Urinary bladder (tissue), 3 donors: ENCODE measurements at regions not wholly inside any gene's neighbourhood (a gene's known extent, or its start where the extent isn't known, plus 50 kb on each side); places are given as distances from the start of the nearest gene placed in this dataset.

Source experiments
- DNase-seq: peaks from one replicate; pipeline ENCODE4 v3.0.0-alpha.2; 2015; ENCODE audit errors: extremely low spot score
- H3K27ac ChIP-seq: one replicate; pipeline ENCODE4 v1.5.1; 2013; ENCODE audit warnings: low read depth, mild to moderate bottlenecking, moderate library complexity
- H3K36me3 ChIP-seq: one replicate; pipeline ENCODE4 v1.6.1; 2013; ENCODE audit warnings: mild to moderate bottlenecking, moderate library complexity; ENCODE audit not compliant: insufficient read depth
- H3K4me1 ChIP-seq: one replicate; pipeline ENCODE4 v1.6.1; 2013; ENCODE audit warnings: mild to moderate bottlenecking, moderate library complexity; ENCODE audit not compliant: insufficient read depth
- H3K4me3 ChIP-seq: one replicate; pipeline ENCODE4 v1.5.1; 2013; ENCODE audit warnings: low read depth, low read length
- WGBS: extraction: QIAGEN DNeasy Blood & Tissue Kit; methylation state at CpG from one replicate; pipeline ENCODE4 v1.1.7; 2013; 5-methylcytosine and 5-hydroxymethylcytosine counted together
- donor health status: healthy with polysubstance abuse.
- donor health status: healthy.

DNA sequence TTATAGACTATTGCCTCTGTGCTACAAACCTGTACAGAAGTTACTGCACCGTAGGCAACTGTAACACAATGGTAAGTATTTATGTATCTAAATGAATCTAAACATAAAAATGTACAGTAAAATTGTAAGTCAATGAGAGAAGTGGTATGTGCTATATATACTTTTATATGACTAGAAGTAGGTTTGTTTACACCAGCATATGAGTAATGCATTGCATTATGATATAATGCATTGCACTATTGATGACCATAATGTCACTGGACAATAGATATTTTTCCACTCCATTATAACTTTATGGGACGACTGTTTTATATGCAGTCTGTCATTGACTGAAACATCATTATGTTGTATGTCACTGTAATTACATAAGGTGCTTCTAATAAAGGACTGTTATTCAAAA is 340.3 kb upstream of the SNX7 start:
- DNase-seq: no peak
- Histone ChIP-seq H3K36me3 (no peaks in the 10 kb centered on the region), H3K27ac (no peak overlapping the region), H3K4me1 (no peaks in the 10 kb centered on the region), H3K4me3 (no peak overlapping the region)
- 93% methylated on average over 2 of the region's 2 CpGs for WGBS

DNA sequence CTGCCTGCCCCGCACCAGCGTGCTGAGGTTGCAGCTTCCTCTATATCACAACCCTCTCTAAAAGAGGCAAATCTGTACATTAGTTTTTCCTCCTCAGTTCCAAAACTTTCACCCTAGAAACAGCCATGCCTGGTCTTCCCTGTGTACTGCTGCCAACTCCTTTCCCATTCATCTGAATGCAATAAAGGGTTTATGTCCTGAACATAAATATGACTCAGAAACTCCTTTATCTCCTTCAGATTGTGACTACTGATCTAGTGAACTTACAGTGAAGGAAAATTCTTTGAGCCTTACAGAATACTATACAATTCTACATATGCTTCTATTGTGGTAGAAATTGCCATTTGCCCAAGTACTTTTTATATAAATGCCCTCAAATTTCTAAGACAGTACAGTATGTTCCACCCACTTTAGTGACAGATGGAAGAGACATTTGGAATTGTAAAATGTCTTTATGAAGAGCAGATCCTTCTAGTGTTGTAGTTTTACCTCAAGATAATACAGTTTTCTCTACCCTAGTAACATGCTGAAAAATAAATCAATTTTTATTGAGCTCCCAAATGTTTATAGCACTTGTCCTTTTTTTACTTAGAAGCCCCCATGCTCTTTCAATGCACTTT is 345.1 kb upstream of the SNX7 start:
- WGBS: 73% methylated on average over 2 of the region's 2 CpGs

DNA sequence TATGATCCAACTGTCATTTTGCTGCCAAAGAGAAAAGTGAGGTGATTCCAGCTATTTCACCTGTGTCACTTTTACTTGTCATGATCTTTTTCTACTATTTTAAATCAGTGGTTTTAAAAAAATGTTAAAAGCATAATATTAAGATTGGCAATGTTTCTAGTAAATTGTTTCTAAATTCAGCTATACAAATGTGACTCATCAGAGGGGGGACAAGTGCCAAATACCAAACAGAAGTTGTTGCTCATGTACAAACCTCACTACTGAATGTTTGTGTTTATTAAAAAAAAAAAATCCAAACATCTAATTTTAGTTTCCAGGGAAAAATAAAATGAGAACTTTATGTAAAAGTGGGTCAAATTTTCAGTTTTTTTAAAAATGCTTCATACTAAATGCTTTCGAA is 346.2 kb upstream of the SNX7 start:
- no peak for DNase-seq
- Histone ChIP-seq H3K36me3 (no peaks in the 10 kb centered on the region), H3K4me1 (no peaks in the 10 kb centered on the region), H3K27ac (no peak overlapping the region), H3K4me3 (no peak overlapping the region)
- 62% methylated on average over 1 of the region's 1 CpG for whole genome bisulfite sequencing

More for the DNA sequence above, 345.1 kb upstream of the SNX7 start:
- DNase-seq: no peak
- H3K36me3 ChIP-seq: no peaks in the 10 kb centered on the region
- no peak overlapping the region for H3K4me3 ChIP-seq
- no peak overlapping the region for H3K27ac ChIP-seq
- no peaks in the 10 kb centered on the region for H3K4me1 ChIP-seq

DNA sequence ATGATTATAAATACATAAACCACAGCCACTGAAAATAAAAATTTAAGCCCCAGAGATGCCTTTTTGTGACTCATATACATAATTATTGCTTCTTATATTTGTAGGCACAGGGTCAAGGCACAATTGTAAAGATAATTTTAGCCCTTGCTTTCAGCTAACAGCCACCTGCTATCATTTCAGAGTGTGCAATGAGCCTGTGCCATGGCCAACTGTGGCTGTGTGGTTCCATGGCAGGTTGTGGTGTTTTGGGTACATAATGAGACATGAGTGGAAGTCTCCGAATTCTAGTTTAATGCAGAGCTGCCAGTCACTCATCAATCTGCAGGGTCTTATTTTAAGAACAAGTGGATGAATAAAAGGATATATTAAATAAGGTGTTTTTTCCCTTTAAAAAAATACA is 346.9 kb upstream of the SNX7 start:
- Histone ChIP-seq H3K27ac (no peak overlapping the region), H3K4me3 (no peak overlapping the region), H3K4me1 (no peaks in the 10 kb centered on the region), H3K36me3 (no peaks in the 10 kb centered on the region)
- 93% methylated on average over 1 of the region's 1 CpG for WGBS
- DNase-seq: no peak

DNA sequence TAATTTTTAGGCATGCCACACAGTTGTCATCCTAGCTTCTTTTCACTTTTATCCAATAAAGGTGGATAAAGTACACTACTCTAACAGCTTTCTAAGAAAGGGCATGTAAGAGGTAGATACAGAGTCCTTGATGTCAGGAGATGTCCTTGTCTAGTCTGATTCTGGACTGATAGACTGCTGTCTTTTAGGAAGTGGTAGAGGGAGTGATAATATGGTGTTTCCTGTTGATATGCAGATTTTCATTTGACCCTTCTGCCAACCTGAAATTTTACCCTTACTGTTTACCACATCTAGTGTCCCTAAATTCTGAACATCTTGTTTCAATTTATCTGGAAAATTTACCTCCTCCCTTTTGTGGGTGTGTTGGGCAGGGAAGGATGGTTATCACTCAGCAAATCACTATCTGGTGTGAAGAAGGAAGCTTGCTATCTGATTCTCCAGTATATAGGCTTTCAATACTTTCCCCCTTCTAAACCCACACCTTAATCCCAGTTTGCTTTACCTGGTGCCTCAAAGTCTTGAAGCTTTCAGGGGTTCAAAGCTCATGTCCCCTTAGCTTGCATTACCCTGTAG is 354.9 kb upstream of the SNX7 start:
- DNase-seq: no peak
- no peak overlapping the region for H3K4me3 ChIP-seq
- H3K27ac ChIP-seq: no peak overlapping the region
- no peaks in the 10 kb centered on the region for H3K36me3 ChIP-seq
- no peaks in the 10 kb centered on the region for H3K4me1 ChIP-seq

DNA sequence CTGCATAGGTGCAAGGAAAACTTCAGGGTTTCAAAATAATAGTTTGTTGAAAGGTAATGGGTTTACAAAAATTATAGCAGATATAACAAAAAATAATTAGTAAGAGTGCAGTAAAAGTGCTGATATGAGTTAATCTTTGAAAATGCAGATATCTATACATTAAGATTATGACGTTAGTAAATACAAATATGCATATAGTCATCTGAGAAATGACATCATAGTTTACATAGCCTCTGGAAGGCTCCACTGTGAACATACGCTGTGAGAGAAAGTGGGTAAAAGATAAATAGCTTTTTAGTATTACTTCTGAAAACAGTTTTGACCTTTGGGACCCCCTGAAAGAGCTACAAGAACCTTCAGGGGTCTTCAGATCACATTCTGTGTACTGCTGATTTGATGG is 356.2 kb upstream of the SNX7 start:
- Histone ChIP-seq H3K4me3 (no peak overlapping the region), H3K4me1 (no peaks in the 10 kb centered on the region), H3K27ac (no peak overlapping the region), H3K36me3 (no peaks in the 10 kb centered on the region)
- WGBS: 32% methylated on average over 2 of the region's 2 CpGs
- no peak for DNase-seq

DNA sequence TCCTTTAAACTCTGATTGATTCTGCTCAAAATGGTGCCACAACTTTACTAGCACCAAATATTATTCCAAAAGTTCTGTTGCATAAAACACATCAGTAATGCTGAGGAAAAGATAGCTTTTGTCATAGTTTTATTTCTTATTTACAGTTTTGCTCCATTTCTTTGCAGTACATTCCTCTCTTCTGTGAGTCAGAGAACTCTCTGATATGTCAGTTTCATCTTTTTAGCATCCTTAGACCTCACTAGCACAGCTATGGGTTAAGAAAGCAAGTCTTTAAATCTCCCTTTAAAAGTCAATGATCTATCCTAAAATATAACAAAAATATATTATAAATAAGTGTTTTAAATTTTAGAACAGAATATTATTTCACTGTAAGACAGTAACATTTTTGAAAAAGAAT is 356.6 kb upstream of the SNX7 start:
- no peak for DNase-seq

DNA sequence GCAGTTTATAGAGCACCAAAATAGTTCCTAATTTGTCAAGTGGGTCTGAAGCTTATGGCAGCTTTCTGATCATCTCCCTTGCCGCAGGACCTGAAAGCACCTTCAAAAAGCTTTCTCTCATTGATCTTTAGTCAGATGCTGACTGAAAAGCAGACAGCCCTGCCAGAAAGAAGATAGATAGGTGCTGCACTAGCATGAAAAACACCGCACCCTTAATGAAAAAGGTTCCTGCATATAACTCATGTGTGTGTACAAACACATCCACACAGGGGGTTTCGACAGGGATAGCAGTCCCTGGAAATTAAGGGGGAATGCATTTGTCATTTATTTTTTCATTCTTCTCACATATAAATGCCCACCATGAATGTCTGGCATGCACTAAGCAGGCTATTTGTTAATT is 361.7 kb upstream of the SNX7 start:
- H3K27ac ChIP-seq: no peak overlapping the region
- H3K4me3 ChIP-seq: no peak overlapping the region
- no peaks in the 10 kb centered on the region for H3K36me3 ChIP-seq
- 74% methylated on average over 3 of the region's 3 CpGs for WGBS
- no peak for DNase-seq
- no peaks in the 10 kb centered on the region for H3K4me1 ChIP-seq

More for the DNA sequence above, 356.6 kb upstream of the SNX7 start:
- H3K27ac ChIP-seq: no peak overlapping the region
- no peak overlapping the region for H3K4me3 ChIP-seq
- H3K4me1 ChIP-seq: no peaks in the 10 kb centered on the region
- H3K36me3 ChIP-seq: no peaks in the 10 kb centered on the region

DNA sequence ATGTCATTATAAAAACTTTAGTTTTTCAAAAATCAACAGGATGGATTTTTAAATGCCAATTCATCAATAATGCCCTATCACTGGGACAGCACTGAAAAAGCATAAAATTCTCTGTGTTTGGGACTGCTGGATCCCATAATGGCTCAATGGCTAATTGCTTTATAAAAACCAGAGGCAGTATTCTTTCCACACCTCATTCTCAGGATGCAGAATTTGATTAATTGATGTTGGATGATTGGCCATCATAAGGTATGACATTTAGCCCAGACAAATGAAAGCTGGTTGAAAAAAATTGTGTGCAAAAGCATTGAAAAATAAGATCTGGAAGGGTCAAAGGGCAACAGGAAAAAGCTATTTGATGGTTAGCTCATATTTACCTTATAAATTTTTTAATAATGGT is 362.2 kb upstream of the SNX7 start:
- no peak for DNase-seq
- no peak overlapping the region for H3K4me3 ChIP-seq
- no peak overlapping the region for H3K27ac ChIP-seq
- H3K4me1 ChIP-seq: no peaks in the 10 kb centered on the region
- H3K36me3 ChIP-seq: no peaks in the 10 kb centered on the region

DNA sequence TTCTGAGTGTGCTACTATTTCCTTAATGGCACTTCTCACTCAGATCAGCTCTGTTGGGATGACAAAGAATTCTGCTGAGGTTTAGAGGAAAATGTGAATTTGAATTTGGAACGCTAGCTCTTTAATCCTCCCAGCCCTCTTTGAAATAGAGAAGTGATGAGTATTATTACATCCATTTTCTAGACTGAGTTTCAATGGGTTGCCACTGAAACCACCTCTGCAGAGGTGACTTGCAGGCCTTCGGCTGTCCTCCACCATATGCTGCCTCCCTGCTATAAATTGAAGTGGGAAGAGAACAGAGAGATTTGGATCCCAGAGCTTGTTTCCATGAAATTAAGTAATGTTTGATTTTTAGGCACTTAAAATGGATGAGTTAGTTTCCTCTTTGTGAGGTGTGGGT is 363.2 kb upstream of the SNX7 start:
- H3K27ac ChIP-seq: no peak overlapping the region
- no peak for DNase-seq
- no peak overlapping the region for H3K4me3 ChIP-seq
- 96% methylated on average over 2 of the region's 2 CpGs for WGBS
- H3K36me3 ChIP-seq: no peaks in the 10 kb centered on the region
- no peaks in the 10 kb centered on the region for H3K4me1 ChIP-seq

DNA sequence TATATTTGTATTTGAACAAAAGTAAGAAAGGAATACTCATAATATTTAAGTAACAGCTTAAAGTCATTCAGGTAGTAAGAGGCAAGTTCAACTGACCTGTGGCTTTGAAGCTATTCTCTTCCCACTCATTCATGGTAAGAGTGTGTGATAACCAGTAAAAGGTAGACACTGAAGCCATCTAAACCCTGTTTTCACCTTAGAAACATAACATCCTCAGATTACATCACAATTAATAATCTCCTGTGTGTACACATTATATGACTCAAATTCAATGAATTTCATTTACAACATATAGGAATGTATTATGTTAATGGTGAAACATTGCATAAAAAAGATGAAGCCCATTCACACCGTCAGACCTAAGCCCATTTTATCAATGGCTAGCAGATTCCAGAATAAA is 364.8 kb upstream of the SNX7 start:
- Histone ChIP-seq H3K27ac (no peak overlapping the region), H3K4me1 (no peaks in the 10 kb centered on the region)
- WGBS: 79% methylated on average over 1 of the region's 1 CpG

DNA sequence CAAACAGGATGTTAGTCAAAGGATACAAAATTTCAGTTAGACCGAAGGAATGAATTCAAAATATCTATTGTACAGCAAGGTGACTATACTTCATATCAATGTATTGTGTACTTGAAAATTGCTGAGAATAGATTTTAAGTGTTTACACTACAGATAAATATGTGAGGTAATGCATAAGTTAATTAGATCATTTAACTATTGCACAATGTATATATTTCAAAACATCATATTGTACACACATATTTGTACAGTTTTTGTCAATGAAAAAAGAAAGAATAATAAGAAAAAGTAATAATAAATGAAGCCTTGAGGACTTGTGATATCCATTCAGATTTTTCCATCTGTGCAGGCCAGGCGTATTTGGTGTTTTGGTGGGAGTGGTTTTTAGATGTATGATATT is 367.4 kb upstream of the SNX7 start:
- no peak for DNase-seq
- Histone ChIP-seq H3K36me3 (no peaks in the 10 kb centered on the region), H3K4me1 (no peaks in the 10 kb centered on the region), H3K4me3 (no peak overlapping the region), H3K27ac (no peak overlapping the region)
- 72% methylated on average over 2 of the region's 2 CpGs for WGBS

More for the DNA sequence above, 364.8 kb upstream of the SNX7 start:
- H3K4me3 ChIP-seq: no peak overlapping the region
- no peaks in the 10 kb centered on the region for H3K36me3 ChIP-seq
- no peak for DNase-seq

DNA sequence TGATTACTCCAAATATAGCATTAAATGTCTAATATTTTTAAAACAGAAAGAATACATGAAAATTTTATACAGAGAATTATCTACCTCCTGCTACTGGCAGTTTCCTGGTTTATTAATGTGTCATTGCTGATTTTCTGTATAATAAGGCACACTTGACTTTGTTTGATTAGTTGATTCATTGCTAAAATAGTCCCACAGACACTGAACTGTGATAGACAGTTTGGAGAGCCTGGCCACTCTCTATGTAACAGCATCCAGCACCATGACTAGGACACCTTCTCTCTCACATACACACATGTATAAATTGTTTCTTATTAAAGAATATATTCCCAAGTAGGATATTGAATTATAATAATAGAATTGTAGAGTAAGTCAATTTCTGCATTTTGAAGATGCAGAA is 368.5 kb upstream of the SNX7 start:
- Histone ChIP-seq H3K4me1 (no peaks in the 10 kb centered on the region), H3K27ac (no peak overlapping the region), H3K36me3 (no peaks in the 10 kb centered on the region), H3K4me3 (no peak overlapping the region)
- no peak for DNase-seq

DNA sequence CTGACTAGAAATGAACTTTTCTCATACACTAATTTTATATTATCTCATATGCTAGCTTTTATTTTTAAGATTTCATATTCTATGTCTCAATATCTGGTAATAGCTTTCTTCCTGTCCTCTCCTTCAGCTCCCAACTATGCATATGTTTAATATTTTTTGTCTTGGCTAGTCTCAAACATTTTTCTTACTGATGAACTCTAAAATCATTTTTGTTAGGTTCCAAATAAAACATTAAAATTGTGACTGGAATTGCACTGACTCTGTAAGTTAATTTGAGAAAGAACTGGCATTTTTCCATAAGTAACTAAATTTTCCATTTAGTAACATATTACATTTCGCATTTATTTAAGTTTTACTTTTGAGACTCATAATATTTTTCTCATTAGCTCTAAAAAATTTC is 368.5 kb upstream of the DPYD start:
- DNase-seq: no peak
- Histone ChIP-seq H3K36me3 (no peaks in the 10 kb centered on the region), H3K4me3 (no peak overlapping the region), H3K4me1 (no peaks in the 10 kb centered on the region), H3K27ac (no peak overlapping the region)
- WGBS: 81% methylated on average over 1 of the region's 1 CpG

DNA sequence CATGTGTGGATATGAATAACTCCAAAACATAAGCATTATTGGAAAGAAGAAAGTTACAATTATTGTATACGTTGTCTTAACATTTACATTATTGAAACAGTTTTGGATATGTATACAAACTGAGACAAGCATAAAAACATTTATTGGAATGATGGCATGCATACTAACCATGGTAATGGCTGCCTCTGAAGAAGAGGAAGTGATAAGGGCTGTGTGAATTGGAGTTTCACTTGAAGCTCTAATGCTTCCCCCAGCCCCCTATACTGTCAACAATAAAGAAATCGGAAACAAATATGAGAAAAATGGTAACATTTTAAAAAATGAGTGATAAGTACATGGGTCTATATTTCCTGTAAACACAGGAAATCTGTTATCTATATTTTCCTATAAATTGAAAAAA is 367.7 kb upstream of the DPYD start:
- Histone ChIP-seq H3K27ac (no peak overlapping the region), H3K36me3 (no peaks in the 10 kb centered on the region), H3K4me1 (no peaks in the 10 kb centered on the region), H3K4me3 (no peak overlapping the region)
- DNase-seq: no peak
- WGBS: 68% methylated on average over 2 of the region's 2 CpGs
